Esophagus muscularis mucosa (tissue), 4 donors: ENCODE measurements at regions not wholly inside any gene's neighbourhood (a gene's known extent, or its start where the extent isn't known, plus 50 kb on each side); places are given as distances from the start of the nearest gene placed in this dataset.

Experiments used
- CTCF ChIP-seq, 3 experiments: fragments of 200-600 bp in 2 of 3; fragments of 450-650 bp in 1 of 3; sonication (generic) in 2 of 3; IDR thresholded peaks; one replicate each; pipeline ENCODE4 v1.5.1; 2017 to 2019; ENCODE audit warnings: antibody characterized with exemption in 3 of 3, mild to moderate bottlenecking in 2 of 3, moderate library complexity in 1 of 3
- EP300 ChIP-seq: sonication (generic); formaldehyde crosslinking; IDR thresholded peaks from one replicate; pipeline ENCODE4 v1.6.1; 2017; ENCODE audit warnings: antibody characterized with exemption
- POLR2A ChIP-seq: fragments of 450-650 bp; IDR thresholded peaks from one replicate; pipeline ENCODE4 v1.6.1; 2017; ENCODE audit warnings: antibody characterized with exemption, moderate library complexity, mild to moderate bottlenecking, low read depth
- POLR2AphosphoS5 ChIP-seq, 2 donors: sonication (generic); formaldehyde crosslinking; IDR thresholded peaks; one replicate each; pipeline ENCODE4 v1.6.1; 2017; ENCODE audit warnings: antibody characterized with exemption in 2 of 2

DNA sequence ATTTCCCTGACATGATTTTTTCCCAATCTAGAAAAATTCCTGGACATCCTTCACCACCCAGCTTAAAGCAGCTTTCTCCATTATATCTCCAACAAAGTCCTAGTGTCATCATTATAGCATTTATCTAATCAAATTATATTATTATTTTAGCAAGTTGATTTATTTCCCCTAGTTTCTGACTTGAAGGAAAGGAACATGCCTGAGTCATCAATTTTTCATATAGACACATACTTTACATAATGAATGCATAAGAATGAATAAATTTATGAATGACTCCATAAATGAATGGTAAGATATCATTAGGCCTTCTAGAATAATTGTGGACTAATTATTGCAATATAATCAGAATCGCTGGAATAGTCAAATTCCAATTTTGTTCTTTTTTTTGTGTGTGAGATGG, 79.4 kb upstream of the COL11A1 start:
- no peak for TF ChIP-seq CTCF (IDR thresholded peaks at IDR 0.05)
- TF ChIP-seq POLR2AphosphoS5 (IDR thresholded peaks at IDR 0.05): no peak
- TF ChIP-seq POLR2A: no peak
- no peak for TF ChIP-seq EP300
